GM23338 (cell line): ENCODE measurements at regions not wholly inside any gene's neighbourhood (a gene's known extent, or its start where the extent isn't known, plus 50 kb on each side); places are given as distances from the start of the nearest gene placed in this dataset.

Experiments used
- ATAC-seq: fragments of 200-7000 bp; cut with Tn5 transposase; 3 replicates; pipeline ENCODE4 v1.9.1; 2020
- DNase-seq: peaks from one replicate; pipeline ENCODE4 v3.0.0-alpha.2; 2015; ENCODE audit warnings: low spot score
- H2AFZ ChIP-seq: fragments of 200-600 bp; sonication (generic); 2 replicates; pipeline ENCODE4 v1.8.0; 2016; ENCODE audit warnings: antibody characterized with exemption, mild to moderate bottlenecking, moderate library complexity
- H3F3A ChIP-seq: fragments of 200-600 bp; sonication (generic); replicated peaks from 2 replicates; pipeline ENCODE4 v1.8.0; 2017; ENCODE audit warnings: antibody characterized with exemption, mixed run types, low read depth
- H3K27ac ChIP-seq: fragments of 200-600 bp; sonication (generic); 2 replicates; pipeline ENCODE4 v1.6.1; 2016; ENCODE audit warnings: low read depth
- H3K27me3 ChIP-seq: fragments of 200-600 bp; sonication (generic); 2 replicates; pipeline ENCODE4 v1.8.0; 2016; ENCODE audit warnings: mild to moderate bottlenecking, mixed run types, moderate library complexity; ENCODE audit not compliant: insufficient read depth
- H3K36me3 ChIP-seq: fragments of 200-600 bp; sonication (generic); 2 replicates; pipeline ENCODE4 v1.8.0; 2016; ENCODE audit warnings: mild to moderate bottlenecking; ENCODE audit not compliant: insufficient read depth
- H3K4me1 ChIP-seq: fragments of 200-600 bp; sonication (generic); 2 replicates; pipeline ENCODE4 v1.8.0; 2016; ENCODE audit warnings: mild to moderate bottlenecking, moderate library complexity; ENCODE audit not compliant: insufficient read depth
- H3K4me2 ChIP-seq: fragments of 200-600 bp; sonication (generic); 2 replicates; pipeline ENCODE4 v1.7.1; 2017; ENCODE audit warnings: mixed run types
- H3K4me3 ChIP-seq: fragments of 200-600 bp; sonication (generic); 2 replicates; pipeline ENCODE4 v1.6.1; 2016; ENCODE audit warnings: mixed run types
- H3K79me2 ChIP-seq: fragments of 200-600 bp; sonication (generic); replicated peaks from 2 replicates; pipeline ENCODE4 v1.8.0; 2017; ENCODE audit warnings: mild to moderate bottlenecking; ENCODE audit not compliant: insufficient read depth
- H3K9me2 ChIP-seq: fragments of 200-600 bp; sonication (generic); 2 replicates; pipeline ENCODE4 v1.8.0; 2017; ENCODE audit not compliant: insufficient read depth
- H4K20me1 ChIP-seq: fragments of 200-600 bp; sonication (generic); replicated peaks from 2 replicates; pipeline ENCODE4 v1.8.0; 2017; ENCODE audit warnings: mild to moderate bottlenecking; ENCODE audit not compliant: insufficient read depth
- H3K27ac Mint-ChIP-seq: 2 replicates; pipeline ENCODE4 v1.8.0; 2020; ENCODE audit warnings: inconsistent platforms, mild to moderate bottlenecking, moderate library complexity, mixed read lengths
- H3K27me3 Mint-ChIP-seq: 3 replicates; pipeline ENCODE4 v1.8.0; 2022; ENCODE audit warnings: low read depth, mild to moderate bottlenecking, moderate library complexity, mixed read lengths, inconsistent platforms; ENCODE audit not compliant: insufficient read depth, poor library complexity
- H3K36me3 Mint-ChIP-seq: 3 replicates; pipeline ENCODE4 v1.8.0; 2021; ENCODE audit warnings: low read depth, mild to moderate bottlenecking, inconsistent platforms, moderate library complexity, mixed read lengths
- H3K4me1 Mint-ChIP-seq: 3 replicates; pipeline ENCODE4 v1.8.0; 2020; ENCODE audit warnings: mild to moderate bottlenecking, inconsistent platforms, mixed read lengths
- H3K4me3 Mint-ChIP-seq: 3 replicates; pipeline ENCODE4 v1.8.0; 2021; ENCODE audit warnings: moderate library complexity, mild to moderate bottlenecking, inconsistent platforms, mixed read lengths
- H3K9me3 Mint-ChIP-seq: 3 replicates; pipeline ENCODE4 v1.8.0; 2020; ENCODE audit warnings: moderate library complexity, mild to moderate bottlenecking, inconsistent platforms, mixed read lengths
- CREB1 ChIP-seq: fragments of 250-450 bp; sonication (Bioruptor Pico); IDR thresholded peaks from 2 replicates; pipeline ENCODE4 v1.5.0; 2020; ENCODE audit warnings: low read depth, mild to moderate bottlenecking, moderate library complexity
- CTCF ChIP-seq, 2 experiments: fragments of 200-600 bp in 1 of 2; sonication (generic) in 1 of 2; conservative IDR thresholded peaks; 2 replicates each; pipeline versions ENCODE4 v1.5.1 to v1.6.1; 2016 to 2017; ENCODE audit warnings: antibody characterized with exemption in 2 of 2, low read depth in 2 of 2, mild to moderate bottlenecking in 2 of 2, moderate library complexity in 1 of 2
- EZH2 ChIP-seq: fragments of 200-600 bp; sonication (generic); IDR thresholded peaks from one replicate; pipeline ENCODE4 v1.8.0; 2017; ENCODE audit warnings: antibody characterized with exemption, mild to moderate bottlenecking, low read depth; ENCODE audit not compliant: unreplicated experiment
- EZH2phosphoT487 ChIP-seq: fragments of 200-600 bp; sonication (generic); IDR thresholded peaks from one replicate; pipeline ENCODE4 v1.8.1; 2018; ENCODE audit warnings: antibody characterized with exemption; ENCODE audit not compliant: unreplicated experiment
- NANOG ChIP-seq: IDR thresholded peaks from 2 replicates; pipeline ENCODE4 v1.6.1; 2016; ENCODE audit warnings: antibody characterized with exemption, borderline replicate concordance
- POLR2AphosphoS5 ChIP-seq: IDR thresholded peaks from 2 replicates; pipeline ENCODE4 v1.6.1; 2016; ENCODE audit warnings: antibody characterized with exemption, low read depth
- STAT1 ChIP-seq: IDR thresholded peaks from one replicate; pipeline ENCODE4 v1.6.1; 2016; ENCODE audit warnings: antibody characterized with exemption; ENCODE audit not compliant: unreplicated experiment
- ZNF114 ChIP-seq: fragments of 250-450 bp; sonication (Bioruptor Pico); IDR thresholded peaks from 2 replicates; pipeline ENCODE4 v1.5.0; 2020; ENCODE audit warnings: mild to moderate bottlenecking, moderate library complexity
- ZNF331 ChIP-seq: fragments of 250-450 bp; sonication (Bioruptor Pico); IDR thresholded peaks from 2 replicates; pipeline ENCODE4 v1.5.0; 2020; ENCODE audit warnings: low read depth, mild to moderate bottlenecking, moderate library complexity
- ZNF462 ChIP-seq: fragments of 250-450 bp; sonication (Bioruptor Pico); IDR thresholded peaks from 2 replicates; pipeline ENCODE4 v1.5.0; 2020; ENCODE audit warnings: mild to moderate bottlenecking, moderate library complexity

GRCh38 chr3:139098391-139098790 is 53.7 kb upstream of the PRR23C start:
- H3K79me2 ChIP-seq = no peaks in the 10 kb centered on the region
- peaks cover 1% of the 10 kb centered on the region; the same call in 1 of the 3 replicates for H3K9me3 Mint-ChIP-seq
- H3F3A ChIP-seq = no peaks in the 10 kb centered on the region
- H2AFZ ChIP-seq = no peak overlapping the region
- ATAC-seq (no peak), DNase-seq (no peak)
- no peaks in the 10 kb centered on the region for H3K36me3 ChIP-seq
- no peaks in the 10 kb centered on the region for H3K4me1 ChIP-seq
- H3K4me1 Mint-ChIP-seq = peaks cover 3% of the 10 kb centered on the region; the same call in 2 of the 3 replicates
- H3K36me3 Mint-ChIP-seq = no peaks in the 10 kb centered on the region
- peaks cover 5% of the 10 kb centered on the region; the same call in 1 of the 2 replicates for H3K9me2 ChIP-seq
- H3K27ac ChIP-seq = no peak overlapping the region
- H3K4me2 ChIP-seq = no peak overlapping the region
- H3K27ac Mint-ChIP-seq = no peak overlapping the region
- no peaks in the 10 kb centered on the region for H3K27me3 ChIP-seq
- no peak overlapping the region for H3K4me3 Mint-ChIP-seq
- TF ChIP-seq CREB1 (CRISPR knock-in tag) = no peak
- H3K4me3 ChIP-seq = no peak overlapping the region
- peaks cover 5% of the 10 kb centered on the region for H3K27me3 Mint-ChIP-seq
- no peaks in the 10 kb centered on the region for H4K20me1 ChIP-seq

- H2AFZ ChIP-seq = no peak overlapping the region
- no peaks in the 10 kb centered on the region for H3F3A ChIP-seq
- DNase-seq = no peak
- ATAC-seq = no peak
- no peak overlapping the region for H3K27ac Mint-ChIP-seq
- H3K4me1 Mint-ChIP-seq = peaks cover 3% of the 10 kb centered on the region; the same call in 2 of the 3 replicates
- no peaks in the 10 kb centered on the region for H3K9me3 Mint-ChIP-seq
- no peak overlapping the region for H3K27ac ChIP-seq
- no peaks in the 10 kb centered on the region for H3K36me3 ChIP-seq
- no peak overlapping the region for H3K4me3 Mint-ChIP-seq
- peaks cover 8% of the 10 kb centered on the region for H3K27me3 Mint-ChIP-seq
- no peaks in the 10 kb centered on the region for H4K20me1 ChIP-seq
- H3K9me2 ChIP-seq = no peaks in the 10 kb centered on the region
- H3K4me3 ChIP-seq = no peak overlapping the region
- no peak overlapping the region for H3K4me2 ChIP-seq
- H3K36me3 Mint-ChIP-seq = no peaks in the 10 kb centered on the region
- no peaks in the 10 kb centered on the region for H3K4me1 ChIP-seq
- H3K79me2 ChIP-seq = no peaks in the 10 kb centered on the region
- H3K27me3 ChIP-seq = no peaks in the 10 kb centered on the region
- TF ChIP-seq ZNF462 (CRISPR knock-in tag) (no peak), CTCF (conservative IDR thresholded peaks at IDR 0.05; ENCODE audit: low read depth in 2 of 2) (no peak), POLR2AphosphoS5 (no peak), ZNF114 (CRISPR knock-in tag) (no peak), EZH2phosphoT487 (no peak), ZNF331 (CRISPR knock-in tag) (no peak), STAT1 (no peak), EZH2 (no peak), CREB1 (CRISPR knock-in tag) (no peak), NANOG (no peak)
These were observed 55.5 kb upstream of the PRR23C start for GRCh38 chr3:139099968-139100817.
